Activated CD8-positive, alpha-beta T cell treated with anti-CD3 and anti-CD28 coated beads for 36 hours (primary cell): ENCODE measurements at regions not wholly inside any gene's neighbourhood (a gene's known extent, or its start where the extent isn't known, plus 50 kb on each side); places are given as distances from the start of the nearest gene placed in this dataset.

ENCODE experiments used
- ATAC-seq: fragments of 200-7000 bp; cut with Tn5 transposase; one replicate; pipeline ENCODE4 v1.10.0; 2021; ENCODE audit warnings: mild to moderate bottlenecking, moderate library complexity
- CTCF ChIA-PET: fragments of 350-600 bp; sonication (Branson Sonifier 250); formaldehyde crosslinking; loops from one replicate; lab custom pipeline; 2021; ENCODE audit warnings: antibody characterized with exemption; lab: Charles Lee
- POLR2A ChIA-PET: fragments of 350-600 bp; sonication (Branson Sonifier 250); formaldehyde crosslinking; loops from one replicate; lab custom pipeline; 2021; ENCODE audit warnings: antibody characterized with exemption; lab: Charles Lee
- DNase-seq: peaks from one replicate; pipeline ENCODE4 v3.0.0-alpha.2; 2020
- H3K27ac Mint-ChIP-seq: one replicate; pipeline ENCODE4 v1.8.0; 2021; ENCODE audit warnings: mild to moderate bottlenecking, mixed read lengths
- H3K27me3 Mint-ChIP-seq: one replicate; pipeline ENCODE4 v1.8.0; 2021; ENCODE audit warnings: mixed read lengths
- H3K36me3 Mint-ChIP-seq: one replicate; pipeline ENCODE4 v1.8.0; 2021; ENCODE audit warnings: low read depth, mixed read lengths
- H3K4me1 Mint-ChIP-seq: one replicate; pipeline ENCODE4 v1.8.0; 2021; ENCODE audit warnings: low read depth, mixed read lengths
- H3K4me3 Mint-ChIP-seq: one replicate; pipeline ENCODE4 v1.8.0; 2021; ENCODE audit warnings: mild to moderate bottlenecking, moderate library complexity, mixed read lengths
- H3K9me3 Mint-ChIP-seq: one replicate; pipeline ENCODE4 v1.8.0; 2021; ENCODE audit warnings: mixed read lengths
- intact Hi-C: fragments of 100-400 bp; cut with micrococcal nuclease; formaldehyde crosslinking; loops from one replicate; pipeline ENCODE4 v1.10.0; 2022
- TF ChIP-seq, protein P1 (sequence below): fragments of 200-600 bp; IDR thresholded peaks from one replicate; pipeline ENCODE4 v1.8.0; 2022; ENCODE audit warnings: antibody characterized with exemption, mild to moderate bottlenecking

DNA sequence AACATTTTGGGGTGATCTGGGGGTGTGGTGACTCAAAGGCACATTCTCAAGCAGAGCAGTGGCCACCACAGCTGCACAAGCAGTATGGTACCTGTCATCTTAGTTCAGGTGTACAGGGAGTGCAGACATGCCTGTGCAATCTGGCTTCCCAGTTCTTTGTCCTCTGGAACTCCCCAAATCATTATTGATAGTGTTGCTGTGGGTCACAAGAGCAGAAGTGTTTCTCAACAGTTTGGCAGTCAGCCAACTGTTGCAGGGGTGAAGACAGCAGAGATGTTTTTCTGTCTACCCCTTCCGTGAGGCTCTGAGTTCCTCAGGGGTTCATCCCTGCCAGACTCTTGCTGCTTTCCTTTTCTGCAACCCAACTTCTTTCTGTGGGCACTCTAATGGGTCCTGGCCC, 206.5 kb upstream of the ZSWIM2 start:
- Mint-ChIP-seq H3K4me1 (no peaks in the 10 kb centered on the region), H3K9me3 (no peaks in the 10 kb centered on the region), H3K4me3 (no peak overlapping the region), H3K27me3 (no peaks in the 10 kb centered on the region), H3K27ac (no peak overlapping the region), H3K36me3 (no peaks in the 10 kb centered on the region)
- no peak for DNase-seq
- intact Hi-C loops: no loop called here
- CTCF ChIA-PET: no interaction called here
- no peak for ATAC-seq
- POLR2A ChIA-PET: no interaction called here
- TF ChIP-seq, protein P1, sequence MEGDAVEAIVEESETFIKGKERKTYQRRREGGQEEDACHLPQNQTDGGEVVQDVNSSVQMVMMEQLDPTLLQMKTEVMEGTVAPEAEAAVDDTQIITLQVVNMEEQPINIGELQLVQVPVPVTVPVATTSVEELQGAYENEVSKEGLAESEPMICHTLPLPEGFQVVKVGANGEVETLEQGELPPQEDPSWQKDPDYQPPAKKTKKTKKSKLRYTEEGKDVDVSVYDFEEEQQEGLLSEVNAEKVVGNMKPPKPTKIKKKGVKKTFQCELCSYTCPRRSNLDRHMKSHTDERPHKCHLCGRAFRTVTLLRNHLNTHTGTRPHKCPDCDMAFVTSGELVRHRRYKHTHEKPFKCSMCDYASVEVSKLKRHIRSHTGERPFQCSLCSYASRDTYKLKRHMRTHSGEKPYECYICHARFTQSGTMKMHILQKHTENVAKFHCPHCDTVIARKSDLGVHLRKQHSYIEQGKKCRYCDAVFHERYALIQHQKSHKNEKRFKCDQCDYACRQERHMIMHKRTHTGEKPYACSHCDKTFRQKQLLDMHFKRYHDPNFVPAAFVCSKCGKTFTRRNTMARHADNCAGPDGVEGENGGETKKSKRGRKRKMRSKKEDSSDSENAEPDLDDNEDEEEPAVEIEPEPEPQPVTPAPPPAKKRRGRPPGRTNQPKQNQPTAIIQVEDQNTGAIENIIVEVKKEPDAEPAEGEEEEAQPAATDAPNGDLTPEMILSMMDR: no peak

DNA sequence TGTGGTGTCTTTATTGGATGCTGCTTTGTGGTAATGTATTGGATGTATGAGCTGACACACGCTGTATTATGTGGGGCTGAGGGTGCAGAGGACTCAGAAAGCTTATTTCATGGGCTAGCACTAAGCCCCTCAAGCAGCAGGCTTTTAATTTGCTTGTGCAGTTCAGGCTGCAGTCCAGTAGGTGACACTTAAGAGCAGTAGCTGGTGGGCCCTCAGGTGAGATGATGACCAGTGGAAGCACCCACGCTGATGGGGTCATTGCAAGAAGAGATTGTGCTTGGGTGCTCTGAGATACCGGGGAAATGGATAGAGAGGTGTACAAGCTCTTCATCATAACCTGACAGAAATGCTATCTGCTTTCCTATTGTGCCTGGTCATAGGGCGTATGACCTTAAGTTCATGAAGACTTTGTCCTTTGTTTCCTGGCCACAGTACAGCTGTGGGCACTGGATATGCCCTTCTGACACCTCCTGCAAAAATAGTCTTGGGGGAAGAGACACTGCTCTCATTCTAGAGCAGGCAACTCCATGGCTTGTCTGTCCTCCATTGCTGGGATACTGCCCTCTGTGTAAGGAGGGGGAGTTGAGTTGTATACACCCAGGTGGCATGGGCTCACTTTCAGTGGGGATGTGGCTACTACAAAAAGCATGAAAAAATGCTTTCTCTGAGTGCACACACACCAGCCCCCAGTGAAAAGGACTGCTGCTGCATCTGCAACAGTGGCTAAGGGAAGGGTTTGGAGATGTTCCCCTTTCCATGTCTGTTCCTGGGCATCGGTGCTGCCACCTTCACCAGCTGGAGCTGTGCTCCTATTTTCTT, 205.7 kb upstream of the ZSWIM2 start:
- H3K9me3 Mint-ChIP-seq: no peaks in the 10 kb centered on the region

DNA sequence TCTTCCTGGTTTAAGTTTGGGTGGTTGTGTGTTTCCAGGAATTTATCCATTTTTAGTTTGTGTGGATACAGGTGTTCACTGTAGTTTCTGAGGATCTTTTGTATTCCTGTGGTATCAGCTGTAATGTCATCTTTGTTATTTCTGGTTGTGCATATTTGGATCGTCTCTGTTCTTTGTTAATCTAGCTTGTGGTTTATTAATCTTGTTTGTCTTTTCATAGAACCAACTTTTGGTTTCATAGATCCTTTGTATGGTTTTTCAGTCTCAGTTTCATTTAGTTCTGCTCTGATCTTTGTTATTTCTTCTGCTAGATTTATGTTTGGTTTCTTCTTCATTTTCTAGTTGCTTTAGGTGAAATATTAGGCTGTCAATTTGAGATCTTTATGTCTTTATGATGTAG, 202.4 kb upstream of the ZSWIM2 start:
- H3K36me3 Mint-ChIP-seq: no peaks in the 10 kb centered on the region
- no peak for DNase-seq
- H3K27ac Mint-ChIP-seq: no peak overlapping the region
- CTCF ChIA-PET: no interaction called here
- H3K9me3 Mint-ChIP-seq: no peaks in the 10 kb centered on the region
- POLR2A ChIA-PET: no interaction called here
- no peaks in the 10 kb centered on the region for H3K27me3 Mint-ChIP-seq
- no peak for ATAC-seq
- intact Hi-C loops: no loop called here
- H3K4me3 Mint-ChIP-seq: no peak overlapping the region
- TF ChIP-seq, protein P1: no peak
- no peaks in the 10 kb centered on the region for H3K4me1 Mint-ChIP-seq

More for the DNA sequence above, 205.7 kb upstream of the ZSWIM2 start:
- Mint-ChIP-seq H3K4me3 (no peak overlapping the region), H3K36me3 (no peaks in the 10 kb centered on the region), H3K27ac (no peak overlapping the region), H3K27me3 (no peaks in the 10 kb centered on the region), H3K4me1 (no peaks in the 10 kb centered on the region)
- DNase-seq (no peak), ATAC-seq (no peak)
- TF ChIP-seq, protein P1: no peak
- intact Hi-C loops: no loop called here
- POLR2A ChIA-PET: no interaction called here
- CTCF ChIA-PET: no interaction called here

DNA sequence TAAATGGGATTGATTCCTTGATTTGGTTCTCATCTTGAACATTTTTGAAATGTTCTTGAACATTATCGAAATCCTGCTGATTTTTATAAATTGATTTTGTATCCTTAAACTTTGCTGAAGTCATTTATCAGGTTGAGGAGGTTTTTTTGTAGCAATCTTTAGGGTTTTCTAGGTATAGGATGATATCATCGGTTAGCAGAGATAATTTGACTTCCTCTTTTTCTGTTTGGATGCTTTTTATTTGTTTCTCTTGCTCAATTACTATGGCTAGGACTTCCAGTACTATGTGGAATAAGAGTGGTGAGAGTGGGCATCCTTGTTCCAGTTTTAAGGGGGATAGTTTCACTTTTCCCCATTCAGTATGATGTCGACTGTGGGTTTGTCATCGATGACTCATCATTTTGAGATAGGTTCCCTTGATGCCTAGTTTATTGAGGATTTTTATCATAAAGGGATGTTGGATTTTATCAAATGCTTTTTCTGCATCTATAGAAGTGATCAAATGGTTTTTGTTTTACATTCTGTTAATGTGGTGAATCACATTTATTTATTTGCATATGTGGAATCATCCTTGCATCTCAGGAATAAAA, 201.5 kb upstream of the ZSWIM2 start:
- Mint-ChIP-seq H3K27ac (no peak overlapping the region), H3K4me1 (no peaks in the 10 kb centered on the region), H3K9me3 (no peaks in the 10 kb centered on the region), H3K27me3 (no peaks in the 10 kb centered on the region), H3K36me3 (no peaks in the 10 kb centered on the region), H3K4me3 (no peak overlapping the region)
- intact Hi-C loops: no loop called here
- no peak for ATAC-seq
- POLR2A ChIA-PET: no interaction called here
- DNase-seq: no peak
- CTCF ChIA-PET: no interaction called here
- TF ChIP-seq, protein P1: no peak

DNA sequence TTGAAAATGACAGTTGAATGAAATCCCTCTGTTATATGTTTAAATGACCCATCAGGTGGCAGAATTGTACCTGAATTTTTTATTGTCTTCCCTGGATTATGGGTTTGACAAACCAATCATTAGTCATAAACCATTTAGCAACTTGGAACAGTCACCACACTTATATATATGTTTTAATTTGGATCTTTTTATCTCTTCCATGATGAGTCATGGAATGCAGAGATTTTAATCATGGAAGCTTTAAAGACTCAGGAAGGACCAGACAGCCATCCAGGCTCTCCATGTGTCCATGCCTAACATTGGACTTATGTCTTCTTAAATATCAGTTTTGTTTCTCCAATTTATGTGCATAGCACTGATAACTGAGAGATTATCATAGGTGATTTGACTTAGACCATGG, 188.3 kb upstream of the ZSWIM2 start:
- TF ChIP-seq, protein P1: no peak

More for the DNA sequence above, 188.3 kb upstream of the ZSWIM2 start:
- no peaks in the 10 kb centered on the region for H3K4me1 Mint-ChIP-seq
- H3K36me3 Mint-ChIP-seq: no peaks in the 10 kb centered on the region
- DNase-seq (no peak), ATAC-seq (no peak)
- intact Hi-C loops: no loop called here
- H3K27ac Mint-ChIP-seq: no peak overlapping the region
- H3K9me3 Mint-ChIP-seq: no peaks in the 10 kb centered on the region
- H3K4me3 Mint-ChIP-seq: no peak overlapping the region
- no peaks in the 10 kb centered on the region for H3K27me3 Mint-ChIP-seq
- ChIA-PET CTCF (no interaction called here), POLR2A (no interaction called here)
